HG02884 (cell line): ENCODE measurements at regions not wholly inside any gene's neighbourhood (a gene's known extent, or its start where the extent isn't known, plus 50 kb on each side); places are given as distances from the start of the nearest gene placed in this dataset.

Source experiments
- ATAC-seq: cut with Tn5 transposase; IDR thresholded peaks from one replicate; pipeline ENCODE4 v1.9.1; 2021; ENCODE audit warnings: mild to moderate bottlenecking, moderate library complexity; ENCODE audit not compliant: unreplicated experiment

DNA sequence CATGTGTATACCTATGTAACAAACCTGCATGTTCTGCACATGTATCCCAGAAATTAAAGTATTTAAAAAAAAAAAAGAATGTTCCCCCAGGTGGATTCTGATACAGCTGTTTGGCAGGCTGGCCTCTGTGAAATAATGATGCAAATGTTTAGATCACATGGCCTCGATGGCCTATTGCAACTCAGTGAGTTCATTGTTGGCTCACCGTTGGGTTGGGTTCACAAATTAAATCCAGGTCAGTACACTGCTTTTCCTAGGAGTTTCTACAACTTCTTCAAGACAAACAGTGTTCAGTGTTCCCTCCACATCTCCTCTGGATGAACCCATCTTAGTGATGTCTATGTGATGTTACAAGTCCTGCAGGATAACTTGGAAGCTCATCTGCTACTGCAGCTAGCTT lies 58.3 kb upstream of the STXBP6 start:
- ATAC-seq: no peak

DNA sequence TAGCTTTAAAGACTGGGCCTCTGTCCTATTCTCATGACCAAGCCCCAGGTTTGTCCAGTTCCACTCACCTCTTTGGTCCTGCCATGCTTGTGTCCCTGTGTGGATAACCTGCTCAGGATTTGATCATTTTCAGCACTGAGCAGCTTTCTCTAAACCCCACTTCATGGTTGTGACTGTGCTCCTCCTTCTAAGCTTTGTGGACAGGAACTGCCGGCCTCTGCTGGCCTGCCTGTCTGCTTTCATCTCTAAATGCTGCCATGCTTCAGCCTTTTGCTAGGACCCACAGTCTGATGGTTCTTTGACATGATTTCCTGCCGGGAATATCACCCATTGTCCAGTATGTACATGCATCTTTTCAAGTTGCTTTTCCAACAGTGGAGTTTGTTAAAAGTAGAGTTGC lies 53.9 kb upstream of the STXBP6 start:
- no peak for ATAC-seq

DNA sequence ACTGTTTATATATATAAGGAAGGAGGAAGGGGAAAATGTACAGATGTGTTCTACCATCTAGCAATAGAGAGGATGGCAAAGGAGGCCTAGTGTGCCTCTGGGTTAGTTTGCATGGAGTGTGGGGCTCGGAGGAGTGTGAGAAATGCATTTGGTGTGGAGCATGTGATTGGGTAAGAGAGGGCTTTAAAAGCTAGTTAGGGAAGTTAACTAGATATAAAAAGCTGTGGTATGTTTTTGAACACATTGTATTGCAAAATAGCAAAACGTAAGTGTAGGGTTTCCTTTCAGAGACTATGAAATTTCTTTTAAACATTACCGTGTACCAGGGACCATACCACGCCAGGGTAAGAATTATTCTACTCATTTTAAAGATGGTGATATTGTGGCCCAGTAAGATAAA lies 53.3 kb upstream of the STXBP6 start:
- ATAC-seq: no peak

DNA sequence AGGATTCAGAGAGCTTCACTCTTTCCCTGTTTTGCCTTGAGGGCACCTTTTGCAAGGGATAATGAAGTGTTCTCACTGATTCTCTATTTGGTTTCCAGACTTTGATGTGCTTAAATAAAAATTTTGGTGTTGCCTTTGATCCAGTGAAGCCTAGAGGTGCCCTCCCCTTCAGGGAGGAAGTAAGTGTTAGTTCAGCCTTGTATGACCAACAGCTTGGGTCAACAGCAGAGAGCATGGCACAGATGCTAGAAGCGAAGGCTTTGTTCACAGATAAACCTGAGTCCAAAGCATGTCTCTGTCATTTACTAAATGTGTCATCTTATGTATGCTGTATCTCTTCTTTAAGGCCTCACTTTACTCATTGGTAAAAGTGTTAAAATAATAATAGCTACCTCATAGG lies 52.8 kb upstream of the STXBP6 start:
- ATAC-seq: no peak

DNA sequence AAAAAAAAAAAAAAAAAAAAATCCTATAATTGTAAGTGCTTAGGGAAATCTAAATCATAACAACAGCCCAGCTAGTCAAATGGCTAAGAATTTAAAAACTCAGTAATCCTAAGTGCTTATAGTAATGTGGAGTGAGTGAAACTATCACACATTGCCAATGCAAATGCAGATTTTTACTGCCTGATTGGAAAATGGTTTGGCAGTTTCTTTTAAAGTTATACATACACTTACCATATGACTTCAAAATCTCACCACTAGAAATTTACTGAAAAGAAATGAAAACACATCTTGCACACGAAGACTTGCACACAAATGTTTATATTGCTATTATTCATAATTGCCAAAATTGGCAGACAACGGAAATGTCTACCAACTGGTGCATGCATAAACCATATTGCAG lies 51.3 kb upstream of the STXBP6 start:
- no peak for ATAC-seq
